ENCODE measurements at regions not wholly inside any gene's neighbourhood (a gene's known extent, or its start where the extent isn't known, plus 50 kb on each side); places are given as distances from the start of the nearest gene placed in this dataset.
"Not testable (repeated sequence)": the region's sequence is repeated elsewhere in the genome, so short reads cannot be mapped to it uniquely, and the experiment has no call there.

DNA sequence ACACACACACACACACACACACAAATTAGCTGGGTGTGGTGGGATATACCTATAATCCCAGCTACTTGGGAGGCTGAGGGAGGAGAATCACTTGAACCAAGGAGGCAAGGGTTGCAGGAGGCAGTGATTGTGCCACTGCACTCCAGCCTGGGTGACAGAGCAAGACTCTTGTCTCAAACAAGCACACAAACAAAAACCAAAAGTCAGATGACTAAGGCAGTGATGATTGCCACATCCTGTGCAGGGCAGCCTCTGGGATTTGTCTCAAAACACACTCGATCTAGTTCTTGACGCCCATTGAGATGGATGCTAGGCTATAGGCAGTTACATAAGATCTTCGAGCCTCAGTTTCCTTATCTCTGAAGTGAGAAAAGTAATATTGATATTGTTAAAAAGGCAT, 183.1 kb upstream of the NOTCH2NLA start:
- DNase-seq (ENCODE audit: low read depth in 2 of 2) = not testable (repeated sequence)

DNA sequence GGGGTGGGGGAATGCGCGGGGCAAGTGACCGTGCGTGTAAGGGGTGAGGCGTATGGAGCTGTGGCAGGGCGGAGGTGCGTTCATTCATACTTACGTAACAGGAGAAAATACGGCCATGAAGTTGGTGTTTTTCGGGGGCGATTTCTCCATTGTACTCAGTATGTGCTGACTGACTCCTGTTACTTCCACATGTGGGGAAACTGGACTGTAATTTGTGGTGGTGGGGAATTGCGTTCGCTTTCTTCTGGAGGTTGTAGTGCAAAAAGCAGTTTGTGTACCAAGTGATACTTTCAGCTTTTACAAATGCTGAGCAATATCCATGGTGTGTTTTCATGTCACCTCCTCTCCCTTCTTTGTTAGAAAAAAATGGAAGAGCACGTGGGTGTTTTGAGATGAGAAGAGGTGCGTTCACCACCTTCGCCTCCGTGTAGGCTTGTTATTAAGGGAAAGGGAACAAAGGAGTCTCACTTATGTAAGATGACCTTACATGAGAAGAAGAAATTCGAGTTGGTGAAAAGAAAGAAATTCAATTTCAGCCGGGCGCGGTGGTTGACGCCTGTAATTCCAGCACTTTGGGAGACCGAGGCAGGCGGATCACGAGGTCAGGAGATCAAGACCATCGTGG, 181.1 kb upstream of the NOTCH2NLA start:
- not testable (repeated sequence) for DNase-seq (ENCODE audit: low read depth in 2 of 2)

DNA sequence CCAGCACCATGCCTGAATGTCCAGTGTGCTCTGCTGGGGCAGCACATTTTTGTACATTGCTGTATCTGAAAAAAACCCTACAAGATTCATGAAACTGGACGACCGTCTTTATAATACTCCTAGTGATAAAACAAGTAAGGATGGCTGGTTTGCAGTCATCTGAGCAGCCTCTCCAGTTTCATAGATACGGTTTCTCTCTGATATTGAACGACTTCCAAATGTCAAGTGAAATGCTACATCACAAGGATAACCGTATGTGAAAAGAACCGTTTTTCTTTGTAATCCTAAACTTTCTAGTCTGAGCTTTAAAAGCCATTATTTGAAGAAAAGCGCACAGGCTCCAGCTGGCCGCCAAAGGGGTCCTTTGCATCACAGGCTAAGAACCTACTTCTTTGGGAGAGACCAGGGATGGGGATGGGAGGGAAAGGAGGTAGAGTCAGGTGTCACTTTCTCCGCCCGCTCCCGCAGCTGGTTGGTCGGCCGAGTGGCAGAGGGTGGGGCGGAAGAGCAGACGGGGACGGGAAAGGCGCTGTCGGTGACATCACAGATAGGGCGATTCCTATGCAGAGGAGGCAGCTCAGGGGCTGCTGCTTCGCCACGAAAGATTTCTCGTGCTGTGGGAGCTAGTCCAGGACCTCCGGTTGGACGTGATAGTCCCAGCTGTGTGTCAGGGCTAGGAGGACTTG, 180.4 kb upstream of the NOTCH2NLA start:
- DNase-seq (ENCODE audit: low read depth in 2 of 2) = not testable (repeated sequence)

DNA sequence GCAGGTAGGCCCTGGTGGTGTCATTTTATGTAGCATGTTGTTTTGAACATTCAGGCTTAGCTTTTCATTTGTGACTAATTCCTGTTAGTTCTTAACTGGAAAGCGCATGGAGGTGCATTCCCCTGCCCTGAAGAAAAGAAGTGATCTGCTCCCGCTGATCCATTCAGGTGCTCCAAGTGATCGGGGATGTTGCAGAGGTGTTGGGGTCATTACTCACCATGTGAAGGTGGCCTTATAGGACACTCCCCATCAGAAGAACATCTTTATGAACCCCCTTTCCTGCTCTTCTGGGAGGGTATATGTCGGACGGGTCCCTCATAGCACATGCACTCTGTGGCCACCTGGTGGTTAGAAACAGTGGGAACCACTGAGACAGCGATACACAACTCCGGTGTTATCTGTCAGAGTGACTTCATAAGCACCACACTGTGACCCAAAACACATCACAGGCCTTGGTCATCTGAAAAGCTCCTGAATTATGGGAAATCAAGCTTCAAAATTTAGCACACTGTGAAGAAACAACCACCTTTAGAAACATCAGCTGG, 172.5 kb upstream of the NOTCH2NLA start:
- not testable (repeated sequence) for DNase-seq (ENCODE audit: low read depth in 2 of 2)

DNA sequence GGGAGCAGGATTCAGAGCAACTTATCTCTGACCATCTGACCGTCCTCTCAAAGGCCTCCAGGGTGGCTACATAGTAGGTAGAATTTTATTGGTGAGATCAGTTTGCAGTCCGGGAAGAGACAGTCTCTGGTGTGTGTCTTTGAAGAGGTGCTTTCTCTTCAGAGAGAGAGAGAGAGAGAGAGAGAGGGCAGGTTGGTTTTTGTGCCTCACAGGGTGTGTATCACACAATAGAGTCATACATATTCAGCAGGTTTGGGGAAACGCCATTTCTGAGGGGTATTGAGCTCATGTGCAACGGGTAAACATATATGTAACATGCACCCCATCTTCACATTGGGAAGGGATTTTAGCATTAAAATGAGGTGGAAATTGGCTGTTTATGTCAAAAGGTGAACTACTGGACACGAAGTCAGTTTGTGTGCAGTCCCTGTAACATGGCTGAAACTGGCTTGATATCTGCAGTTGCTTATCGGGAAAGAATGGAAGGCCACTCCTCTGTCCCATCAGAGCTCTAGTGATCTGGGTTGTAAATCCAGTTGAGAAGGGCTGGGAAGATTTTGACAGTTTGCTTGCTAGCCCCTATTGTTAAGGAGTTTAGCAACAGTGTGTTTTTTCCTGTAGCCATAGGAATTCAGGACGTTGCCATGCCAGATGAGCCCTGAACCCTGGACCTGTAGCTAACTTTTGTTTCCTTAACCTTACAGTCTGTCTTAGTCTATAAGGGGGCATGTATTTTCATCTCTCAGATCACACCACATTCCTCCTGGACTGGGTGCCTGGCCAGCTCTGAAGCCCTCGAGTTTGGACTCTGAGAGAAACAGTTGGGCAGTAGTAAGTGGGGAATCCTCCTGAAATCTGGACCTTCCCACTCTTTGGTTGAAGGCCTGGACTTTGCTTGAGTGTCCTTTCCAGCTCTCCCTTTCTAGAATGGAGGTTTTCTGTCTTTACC, 171.6 kb upstream of the NOTCH2NLA start:
- not testable (repeated sequence) for DNase-seq (ENCODE audit: low read depth in 2 of 2)

DNA sequence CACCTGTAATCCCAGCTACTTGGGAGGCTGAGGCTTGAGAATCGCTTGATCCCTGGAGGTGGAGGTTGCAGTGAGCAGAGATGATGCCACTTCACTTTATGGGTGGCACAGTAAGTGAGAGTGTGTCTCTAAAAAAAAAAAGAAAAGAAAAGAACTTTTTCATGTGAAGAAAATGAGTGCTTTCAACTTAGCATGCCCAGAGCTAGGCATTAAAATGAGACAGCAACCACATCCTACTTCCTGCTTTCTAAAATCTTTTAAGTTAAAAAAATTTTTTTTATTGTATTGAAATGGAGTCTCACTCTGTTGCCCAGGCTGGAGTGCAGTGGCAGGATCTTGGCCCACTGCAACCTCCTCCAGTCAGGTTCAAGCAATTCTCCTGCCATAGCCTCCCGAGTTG, 170.4 kb upstream of the NOTCH2NLA start:
- DNase-seq (ENCODE audit: low read depth in 2 of 2) = not testable (repeated sequence)

DNA sequence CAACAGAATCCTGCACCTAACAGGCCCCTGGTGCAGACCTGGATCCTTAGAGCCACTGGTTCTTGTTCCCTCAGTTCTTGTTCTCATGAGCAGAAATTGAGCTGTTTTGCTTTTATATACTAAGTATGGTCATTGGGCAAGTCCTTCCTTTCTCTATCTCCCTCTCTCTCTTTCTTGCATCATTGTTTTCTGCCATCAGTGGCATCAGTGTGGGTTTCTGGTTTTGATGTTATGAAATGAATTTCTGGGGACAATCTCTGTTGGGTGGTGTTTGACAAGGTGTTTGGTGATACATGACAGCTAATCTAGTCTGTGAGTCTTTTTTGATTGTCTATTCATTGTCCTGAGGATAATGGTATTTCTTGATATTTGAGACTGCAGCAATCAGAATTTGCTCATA, 168.0 kb upstream of the NOTCH2NLA start:
- DNase-seq (ENCODE audit: low read depth in 2 of 2) = not testable (repeated sequence)

DNA sequence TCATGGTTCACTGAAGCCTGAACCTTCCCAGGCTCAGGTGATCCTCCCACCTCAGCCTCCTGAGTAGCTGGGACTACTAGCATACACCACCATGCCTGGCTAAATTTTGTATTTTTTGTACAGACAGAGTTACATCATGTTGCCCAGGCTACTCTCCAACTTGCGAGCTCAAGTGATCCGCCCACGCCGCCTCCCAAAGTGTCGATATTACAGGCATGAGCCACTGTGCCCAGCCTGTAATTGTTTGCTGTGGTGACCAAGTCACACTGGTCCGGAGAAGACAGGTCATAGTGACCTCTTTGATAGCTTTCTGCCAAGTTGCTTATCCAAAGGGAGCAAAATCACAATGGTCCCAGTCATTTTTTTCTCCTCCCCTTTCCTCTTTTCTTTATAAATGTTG, 167.4 kb upstream of the NOTCH2NLA start:
- not testable (repeated sequence) for DNase-seq (ENCODE audit: low read depth in 2 of 2)

DNA sequence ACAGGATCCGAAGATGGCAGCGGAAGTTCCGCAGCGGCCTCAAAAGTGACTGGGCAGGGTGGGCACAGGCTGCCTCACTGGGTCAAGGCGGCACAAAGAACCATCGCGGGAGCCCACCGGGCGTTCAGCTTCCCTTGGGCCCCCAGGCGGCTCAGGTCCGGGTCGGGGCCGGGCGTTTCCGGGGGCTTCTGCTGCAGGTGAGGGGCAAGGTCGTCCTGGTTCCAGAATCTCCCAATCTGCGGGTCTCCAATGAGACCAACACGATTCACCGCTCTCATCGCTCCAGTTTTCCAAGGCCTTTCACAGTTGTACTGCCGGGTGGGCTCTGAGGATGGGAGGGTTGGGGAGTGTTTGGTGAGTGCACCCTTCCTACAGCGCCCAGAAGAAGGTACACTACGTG, 165.0 kb upstream of the NOTCH2NLA start:
- not testable (repeated sequence) for DNase-seq (ENCODE audit: low read depth in 2 of 2)

DNA sequence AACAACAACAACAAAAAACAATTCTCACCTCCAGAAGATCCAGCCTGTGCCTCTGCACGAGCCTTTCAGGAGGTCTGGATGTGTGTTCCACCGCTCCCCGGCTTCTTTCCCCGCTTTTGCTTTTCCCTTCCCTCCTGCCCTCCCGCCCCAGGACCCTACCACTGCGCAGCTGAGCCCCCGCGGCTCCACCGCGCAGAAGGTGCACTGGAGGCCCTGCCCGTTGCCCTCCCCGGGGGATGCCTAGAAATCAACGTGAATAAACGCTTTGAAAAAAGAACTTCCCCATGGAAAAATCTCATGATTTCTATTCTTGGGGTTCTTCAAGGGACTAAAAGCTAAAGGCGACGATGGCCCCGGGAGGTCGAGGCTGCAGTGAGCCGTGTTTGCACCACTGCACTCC, 164.3 kb upstream of the NOTCH2NLA start:
- DNase-seq (ENCODE audit: low read depth in 2 of 2) = not testable (repeated sequence)

DNA sequence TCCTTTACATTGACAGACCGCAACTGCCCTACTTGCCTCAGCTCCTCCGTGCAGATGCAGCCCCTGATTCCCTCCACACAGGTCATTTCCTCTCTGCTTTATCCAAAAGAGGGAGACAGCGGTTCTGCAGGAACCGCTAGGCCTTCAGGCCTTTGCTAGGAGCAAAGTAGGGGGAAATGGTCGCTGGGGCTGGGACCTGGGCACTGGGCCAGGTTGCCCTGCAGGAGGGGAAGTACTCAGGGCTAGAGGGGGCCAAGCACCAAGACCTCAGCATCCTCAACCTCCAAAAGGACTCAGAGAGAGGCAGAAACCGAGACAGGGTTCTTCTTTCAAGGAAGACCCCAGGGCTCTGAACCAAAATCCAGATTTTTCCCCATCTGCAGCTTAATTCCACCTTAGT, 160.4 kb upstream of the NOTCH2NLA start:
- DNase-seq (ENCODE audit: low read depth in 2 of 2) = not testable (repeated sequence)

DNA sequence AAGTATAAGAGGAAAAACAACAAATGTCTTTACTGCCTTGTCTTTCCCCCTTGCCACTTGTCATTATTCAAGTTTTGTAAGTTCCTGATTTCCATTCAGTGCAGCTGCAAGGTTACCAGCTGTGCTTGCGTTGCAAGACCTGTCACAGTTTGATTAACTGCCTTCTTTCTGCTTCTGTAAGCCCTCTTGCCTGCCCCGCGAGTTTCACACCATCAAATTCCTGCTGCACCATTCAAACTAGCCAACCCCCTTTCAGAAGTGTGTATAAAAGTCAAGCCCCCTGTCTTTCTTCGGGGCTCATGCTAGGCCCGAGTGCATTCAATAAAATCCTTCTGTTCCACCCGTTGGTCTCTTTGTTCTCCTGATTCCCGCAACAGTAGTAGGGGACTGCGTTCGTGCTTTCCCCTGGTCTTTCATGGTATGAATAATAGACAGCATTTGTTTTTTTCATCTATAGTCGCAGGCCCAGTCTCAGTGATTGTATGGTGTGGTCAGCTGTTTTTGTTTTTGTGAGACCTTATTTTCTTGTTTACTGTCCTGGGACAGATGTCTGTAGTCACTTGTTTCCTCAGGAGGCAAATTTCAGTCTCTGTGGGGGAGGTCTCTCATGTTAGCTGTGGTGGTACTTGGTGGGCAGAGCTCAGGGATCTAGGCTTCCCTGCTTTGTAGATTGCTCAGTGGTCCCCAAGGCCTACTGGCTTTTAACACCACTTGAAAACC, 159.1 kb upstream of the NOTCH2NLA start:
- not testable (repeated sequence) for DNase-seq (ENCODE audit: low read depth in 2 of 2)

DNA sequence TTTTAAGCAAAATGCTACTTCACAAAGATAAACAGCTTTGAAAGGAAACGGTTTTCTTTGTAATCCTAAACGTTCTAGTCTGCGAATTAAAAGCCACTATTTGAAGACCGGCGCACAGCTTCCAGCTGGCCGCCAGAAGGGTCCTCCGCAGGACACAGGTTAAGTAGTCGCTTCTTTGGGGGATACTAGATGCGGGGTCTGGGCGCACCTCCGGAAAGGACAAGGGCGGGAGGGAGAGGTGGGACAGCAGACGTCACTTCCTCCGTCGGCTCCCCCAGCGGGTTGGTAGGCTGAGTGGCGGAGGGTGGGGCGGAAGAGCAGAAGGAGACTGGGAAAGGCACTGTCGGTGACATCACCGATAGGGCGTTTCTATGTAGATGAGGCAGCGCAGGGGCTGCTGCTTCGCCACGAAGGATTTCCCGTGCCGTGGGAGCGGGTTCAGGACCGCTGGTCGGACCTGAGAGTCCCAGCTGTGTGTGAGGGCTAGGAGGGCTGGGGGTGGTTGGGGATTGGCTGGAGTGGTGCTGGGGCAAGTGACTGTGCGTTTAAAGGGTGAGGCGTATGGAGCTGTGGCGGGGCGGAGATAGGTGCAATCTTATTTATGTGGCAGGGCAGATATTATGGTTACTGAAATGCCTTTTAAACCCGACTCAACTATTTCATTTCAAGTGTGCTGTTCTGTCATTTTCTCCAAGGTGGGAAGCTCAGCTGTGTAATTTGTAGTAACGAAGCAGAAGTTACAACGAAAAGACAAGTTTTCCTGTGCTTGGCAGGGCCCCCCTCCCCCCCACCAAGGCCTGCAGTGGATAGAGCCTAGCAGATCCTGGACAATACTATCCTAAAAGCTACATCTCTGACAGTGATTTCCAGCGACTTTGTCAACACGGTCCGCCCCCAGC, 158.3 kb upstream of the NOTCH2NLA start:
- DNase-seq (ENCODE audit: low read depth in 2 of 2) = peak in 1 of 2 experiments; percentile 54

DNA sequence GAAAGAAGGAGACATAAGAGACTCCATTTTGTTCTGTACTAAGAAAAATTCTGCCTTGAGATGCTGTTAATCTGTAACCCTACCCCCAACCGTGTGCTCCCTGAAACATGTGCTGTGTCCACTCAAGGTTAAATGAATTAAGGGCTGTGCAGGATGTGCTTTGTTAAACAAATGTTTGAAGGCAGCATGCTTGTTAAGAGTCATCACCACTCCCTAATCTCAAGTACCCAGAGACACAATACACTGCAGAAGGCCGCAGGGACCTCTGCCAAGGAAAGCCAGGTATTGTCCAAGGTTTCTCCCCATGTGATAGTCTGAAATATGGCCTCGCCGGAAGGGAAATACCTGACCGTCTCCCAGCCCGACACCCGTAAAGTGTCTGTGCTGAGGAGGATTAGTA, 152.4 kb upstream of the NOTCH2NLA start:
- not testable (repeated sequence) for DNase-seq (ENCODE audit: low read depth in 2 of 2)

DNA sequence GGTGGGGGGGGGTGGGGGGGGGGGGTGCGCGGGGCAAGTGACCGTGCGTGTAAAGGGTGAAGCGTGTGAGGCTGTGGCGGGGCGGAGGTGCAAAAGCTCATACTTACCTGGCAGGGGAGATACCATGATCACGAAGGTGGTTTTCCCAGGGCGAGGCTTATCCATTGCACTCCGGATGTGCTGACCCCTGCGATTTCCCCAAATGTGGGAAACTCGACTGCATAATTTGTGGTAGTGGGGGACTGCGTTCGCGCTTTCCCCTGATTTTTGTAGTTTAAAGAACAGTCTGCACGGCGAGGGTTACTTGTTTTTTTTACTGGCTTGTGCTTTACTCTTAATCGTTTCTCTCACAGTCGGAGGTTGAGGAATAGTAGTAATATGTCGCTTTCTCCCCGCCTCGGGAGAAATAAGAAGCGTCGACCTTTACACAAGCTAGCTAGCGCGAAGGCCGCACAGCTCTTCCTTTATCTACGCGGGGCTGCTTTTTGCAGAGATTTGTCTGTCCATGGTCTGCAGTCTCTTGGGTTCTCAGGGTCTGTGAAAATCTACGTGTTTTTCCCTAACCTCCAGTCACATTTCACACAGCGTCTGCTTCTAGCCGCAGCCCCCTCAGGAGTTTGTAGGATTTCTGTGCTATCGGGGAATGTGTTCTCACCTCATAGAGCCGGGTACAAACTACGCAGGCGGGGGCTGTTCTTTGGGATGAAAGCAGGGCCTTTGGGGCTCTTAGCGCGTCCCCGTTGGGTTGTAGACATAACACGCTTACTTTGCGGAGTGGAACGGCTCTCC, 148.1 kb upstream of the NOTCH2NLA start:
- peak; percentile 62 to 65 for DNase-seq (ENCODE audit: low read depth in 2 of 2)

DNA sequence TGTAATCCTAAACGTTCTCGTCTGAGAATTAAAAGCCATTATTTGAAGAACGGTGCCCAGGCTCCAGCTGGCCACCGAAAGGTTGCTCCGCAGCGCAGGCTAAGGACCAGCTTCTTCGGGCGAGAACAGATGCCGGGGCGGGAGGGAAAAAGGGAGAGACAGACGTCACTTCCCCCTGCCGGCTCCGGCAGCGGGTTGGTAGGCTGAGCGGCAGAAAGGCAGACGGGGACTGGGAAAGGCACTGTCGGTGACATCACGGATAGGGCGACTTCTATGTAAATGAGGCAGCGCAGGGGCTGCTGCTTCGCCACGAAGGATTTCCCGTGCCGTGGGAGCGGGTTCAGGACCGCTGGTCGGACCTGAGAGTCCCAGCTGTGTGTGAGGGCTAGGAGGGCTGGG, 147.5 kb upstream of the NOTCH2NLA start:
- DNase-seq (ENCODE audit: low read depth in 2 of 2) = peak; percentile 72

DNA sequence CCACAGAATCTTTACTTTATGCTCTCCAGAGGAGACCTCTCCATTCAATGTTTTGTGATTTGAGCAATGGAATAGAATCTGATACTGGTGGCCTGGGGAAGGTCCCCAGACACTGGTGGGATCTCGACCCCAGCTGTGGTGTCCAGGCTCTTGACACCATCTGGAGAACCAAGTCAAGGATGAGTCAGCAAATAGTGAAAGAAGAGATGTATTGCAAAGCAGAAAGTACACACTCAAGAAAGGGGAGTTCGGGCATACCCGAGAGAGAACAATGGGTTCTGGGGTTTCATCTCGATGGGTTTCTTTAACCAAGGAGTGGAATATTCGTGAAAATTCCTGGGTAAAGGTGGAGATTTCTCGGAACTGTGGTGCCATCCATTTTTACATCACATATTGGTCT, 146.3 kb upstream of the NOTCH2NLA start:
- DNase-seq (ENCODE audit: low read depth in 2 of 2) = not testable (repeated sequence)

DNA sequence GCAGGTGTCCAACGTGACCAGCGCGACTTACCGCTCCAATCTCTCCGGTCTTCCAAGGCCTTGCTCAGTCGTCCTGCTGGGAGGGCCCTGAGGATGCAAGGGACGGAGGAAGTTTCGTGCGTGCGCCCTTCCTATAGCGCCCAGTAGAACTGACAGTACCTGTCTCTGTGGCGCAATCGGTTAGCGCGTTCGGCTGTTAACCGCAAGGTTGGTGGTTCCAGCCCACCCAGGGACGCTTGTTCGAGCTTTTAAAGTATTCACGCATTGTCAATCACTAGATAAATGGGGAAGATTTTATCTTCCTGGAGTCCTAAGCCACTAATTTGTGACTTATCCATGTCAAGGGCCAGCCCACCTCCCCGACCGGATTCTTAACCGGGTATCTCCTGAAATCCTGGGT, 141.1 kb upstream of the NOTCH2NLA start:
- peak; percentile 43 to 54 for DNase-seq (ENCODE audit: low read depth in 2 of 2)

DNA sequence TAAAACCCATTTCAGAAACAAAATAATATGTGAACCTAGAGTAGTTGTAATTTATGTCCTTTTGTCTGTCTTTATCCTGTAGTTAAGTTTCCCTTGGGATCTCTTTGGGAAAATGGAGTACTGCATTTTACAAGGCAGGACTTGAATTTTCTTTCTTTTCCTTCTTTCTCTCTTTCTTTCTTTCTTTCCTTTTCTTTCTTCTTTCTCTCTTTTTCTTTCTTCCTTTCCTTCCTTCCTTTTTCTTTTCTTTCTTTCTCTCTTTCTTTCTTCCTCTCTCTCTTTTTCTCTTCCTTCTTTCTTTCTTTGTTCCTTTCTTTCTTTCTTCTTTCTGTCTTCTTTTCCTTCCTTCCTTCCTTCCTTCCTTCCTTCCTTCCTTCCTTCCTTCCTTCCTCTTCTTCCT, 126.6 kb upstream of the NOTCH2NLA start:
- not testable (repeated sequence) for DNase-seq (ENCODE audit: low read depth in 2 of 2)

All from stimulated activated CD4-positive, alpha-beta T cell treated with anti-CD3 and anti-CD28 coated beads, Interleukin-12 subunit alpha, Interleukin-12 subunit beta, amount 100 ng/mL, for 24 hours (primary cell).